IMR-90 (cell line): ENCODE measurements at regions not wholly inside any gene's neighbourhood (a gene's known extent, or its start where the extent isn't known, plus 50 kb on each side); places are given as distances from the start of the nearest gene placed in this dataset.

Source experiments
- ATAC-seq: fragments of 200-7000 bp; cut with Tn5 transposase; 2 replicates; pipeline ENCODE4 v1.9.1; 2020; ENCODE audit warnings: low read depth, mild to moderate bottlenecking, moderate library complexity
- BruUV-seq: library from RNA; stranded (reverse); fragments of 400-500 nt; replicated peaks from 2 replicates; lab custom pipeline; 2021; lab: Mats Ljungman, UMichigan
- CTCF ChIA-PET: fragments of 300-600 bp; formaldehyde crosslinking; extraction: SDS; loops from one replicate; lab custom pipeline; 2021; ENCODE audit warnings: antibody characterized with exemption; lab: Yijun Ruan, JAX
- POLR2A ChIA-PET: fragments of 300-600 bp; sonication (Branson Sonifier 250); formaldehyde crosslinking; loops from one replicate; lab custom pipeline; 2022; ENCODE audit warnings: antibody characterized with exemption; ENCODE audit not compliant: unreplicated experiment; lab: Charles Lee
- DNase-seq: peaks from one replicate; pipeline ENCODE4 v3.0.0; 2013
- H2AFZ ChIP-seq: replicated peaks from 2 replicates; pipeline ENCODE3; 2013; ENCODE audit warnings: low read length, mild to moderate bottlenecking; ENCODE audit not compliant: poor library complexity
- H2AK5ac ChIP-seq: 2 replicates; pipeline ENCODE4 v1.6.1; 2013; ENCODE audit warnings: low read depth, low read length, inconsistent platforms
- H2AK9ac ChIP-seq: replicated peaks from 2 replicates; pipeline ENCODE3; 2013; ENCODE audit warnings: mild to moderate bottlenecking, low read depth, low read length, moderate library complexity; ENCODE audit not compliant: poor library complexity
- H2BK120ac ChIP-seq: 2 replicates; pipeline ENCODE4 v1.6.1; 2013; ENCODE audit warnings: low read depth, low read length, inconsistent platforms
- H2BK15ac ChIP-seq: 3 replicates; pipeline ENCODE4 v1.6.1; 2013; ENCODE audit warnings: low read depth, low read length, inconsistent platforms
- H2BK20ac ChIP-seq: 2 replicates; pipeline ENCODE4 v1.6.1; 2013; ENCODE audit warnings: low read depth, mild to moderate bottlenecking, inconsistent platforms, low read length, moderate library complexity
- H2BK5ac ChIP-seq: 2 replicates; pipeline ENCODE4 v1.6.1; 2013; ENCODE audit warnings: mild to moderate bottlenecking, low read depth, low read length, inconsistent platforms; ENCODE audit not compliant: poor library complexity, severe bottlenecking
- H3K14ac ChIP-seq: replicated peaks from 2 replicates; pipeline ENCODE4 v1.6.1; 2013; ENCODE audit warnings: low read depth, low read length, inconsistent platforms
- H3K18ac ChIP-seq: 2 replicates; pipeline ENCODE4 v1.6.1; 2013; ENCODE audit warnings: low read depth, low read length, control low read depth
- H3K23ac ChIP-seq: 2 replicates; pipeline ENCODE4 v1.6.1; 2013; ENCODE audit warnings: low read depth, low read length, inconsistent platforms
- H3K27ac ChIP-seq: 2 replicates; pipeline ENCODE4 v1.5.1; 2013; ENCODE audit warnings: mild to moderate bottlenecking, control low read depth, low read length; ENCODE audit not compliant: insufficient read depth
- H3K27me3 ChIP-seq: 2 replicates; pipeline ENCODE4 v1.6.1; 2013; ENCODE audit warnings: low read length; ENCODE audit not compliant: control insufficient read depth, insufficient read depth
- H3K36me3 ChIP-seq: 2 replicates; pipeline ENCODE4 v1.6.1; 2013; ENCODE audit warnings: low read length, mixed read lengths; ENCODE audit not compliant: control insufficient read depth, insufficient read depth
- H3K4ac ChIP-seq: 2 replicates; pipeline ENCODE4 v1.6.1; 2013; ENCODE audit warnings: low read depth, low read length, inconsistent platforms
- H3K4me1 ChIP-seq: 2 replicates; pipeline ENCODE4 v1.6.1; 2013; ENCODE audit warnings: low read length, mixed read lengths; ENCODE audit not compliant: control insufficient read depth, insufficient read depth
- H3K4me2 ChIP-seq: 2 replicates; pipeline ENCODE4 v1.6.1; 2013; ENCODE audit warnings: low read depth, mild to moderate bottlenecking, control low read depth, low read length, moderate library complexity
- H3K4me3 ChIP-seq: 2 replicates; pipeline ENCODE4 v1.5.1; 2013; ENCODE audit warnings: low read depth, mild to moderate bottlenecking, control low read depth, low read length, moderate library complexity; ENCODE audit not compliant: insufficient read depth
- H3K56ac ChIP-seq: 2 replicates; pipeline ENCODE4 v1.6.1; 2013; ENCODE audit warnings: low read length, inconsistent platforms; ENCODE audit not compliant: insufficient read depth; ENCODE audit errors: extremely low read depth
- H3K79me1 ChIP-seq, 2 experiments: 2 replicates each; pipeline ENCODE4 v1.6.1; 2013; ENCODE audit warnings: low read length in 2 of 2, inconsistent platforms in 1 of 2, low read depth in 1 of 2
- H3K9ac ChIP-seq: 2 replicates; pipeline ENCODE4 v1.6.1; 2013; ENCODE audit warnings: low read depth, low read length, control low read depth
- H3K9me1 ChIP-seq: 2 replicates; pipeline ENCODE4 v1.6.1; 2013; ENCODE audit warnings: low read length, inconsistent platforms; ENCODE audit not compliant: insufficient read depth
- H3K9me3 ChIP-seq: 2 replicates; pipeline ENCODE4 v1.6.1; 2013; ENCODE audit warnings: low read length; ENCODE audit not compliant: control insufficient read depth, insufficient read depth
- H4K20me1 ChIP-seq: 2 replicates; pipeline ENCODE4 v1.6.1; 2013; ENCODE audit warnings: low read length, inconsistent platforms; ENCODE audit not compliant: insufficient read depth
- H4K5ac ChIP-seq: 2 replicates; pipeline ENCODE4 v1.6.1; 2013; ENCODE audit warnings: mild to moderate bottlenecking, low read depth, low read length, control low read depth
- H4K8ac ChIP-seq, 2 experiments: 2 replicates each; pipeline ENCODE4 v1.6.1; 2013; ENCODE audit warnings: low read depth in 2 of 2, low read length in 2 of 2, control low read depth in 1 of 2, inconsistent platforms in 1 of 2
- H4K91ac ChIP-seq: 2 replicates; pipeline ENCODE4 v1.6.1; 2013; ENCODE audit warnings: low read depth, low read length, inconsistent platforms; ENCODE audit not compliant: insufficient read depth
- BHLHE40 ChIP-seq: fragments of 150-350 bp; IDR thresholded peaks from 2 replicates; pipeline ENCODE4 v1.6.1; 2016; ENCODE audit warnings: mild to moderate bottlenecking, low read depth, low read length
- CEBPB ChIP-seq: IDR thresholded peaks from 2 replicates; pipeline ENCODE4 v1.6.1; 2012; ENCODE audit warnings: low read depth, low read length, improper control_type of control experiment
- CHD1 ChIP-seq: IDR thresholded peaks from 2 replicates; pipeline ENCODE4 v1.6.1; 2012; ENCODE audit warnings: low read depth, low read length, improper control_type of control experiment
- CTCF ChIP-seq: conservative IDR thresholded peaks from 2 replicates; pipeline ENCODE4 v1.5.1; 2012; ENCODE audit warnings: mild to moderate bottlenecking, low read depth, low read length, improper control_type of control experiment
- ELK1 ChIP-seq: fragments of 150-350 bp; IDR thresholded peaks from 2 replicates; pipeline ENCODE4 v1.6.1; 2016; ENCODE audit warnings: low read depth, mild to moderate bottlenecking, low read length, moderate library complexity, borderline replicate concordance
- MAFK ChIP-seq: IDR thresholded peaks from 2 replicates; pipeline ENCODE4 v1.6.1; 2012; ENCODE audit warnings: low read depth, low read length, improper control_type of control experiment
- MAZ ChIP-seq: IDR thresholded peaks from 2 replicates; pipeline ENCODE4 v1.6.1; 2012; ENCODE audit warnings: low read depth, mild to moderate bottlenecking, low read length, improper control_type of control experiment, moderate library complexity, borderline replicate concordance
- MXI1 ChIP-seq: IDR thresholded peaks from 2 replicates; pipeline ENCODE4 v1.6.1; 2012; ENCODE audit warnings: low read depth, mild to moderate bottlenecking, low read length, moderate library complexity, borderline replicate concordance
- NFE2L2 ChIP-seq: fragments of 150-350 bp; IDR thresholded peaks from 2 replicates; pipeline ENCODE4 v1.6.1; 2016; ENCODE audit warnings: low read depth, mild to moderate bottlenecking, low read length
- POLR2A ChIP-seq: IDR thresholded peaks from 2 replicates; pipeline ENCODE4 v1.6.1; 2012; ENCODE audit warnings: mild to moderate bottlenecking, low read depth, low read length
- RAD21 ChIP-seq: IDR thresholded peaks from 2 replicates; pipeline ENCODE4 v1.6.1; 2012; ENCODE audit warnings: low read length, improper control_type of control experiment
- RCOR1 ChIP-seq: IDR thresholded peaks from 2 replicates; pipeline ENCODE4 v1.6.1; 2012; ENCODE audit warnings: mild to moderate bottlenecking, low read length, improper control_type of control experiment; ENCODE audit not compliant: insufficient replicate concordance
- RFX5 ChIP-seq: IDR thresholded peaks from 2 replicates; pipeline ENCODE4 v1.8.0; 2012; ENCODE audit warnings: low read depth, mild to moderate bottlenecking, low read length, moderate library complexity
- SMC3 ChIP-seq: fragments of 150-350 bp; IDR thresholded peaks from 2 replicates; pipeline ENCODE4 v1.6.1; 2016; ENCODE audit warnings: low read depth, mild to moderate bottlenecking, antibody characterized with exemption, low read length, moderate library complexity
- USF2 ChIP-seq: fragments of 150-350 bp; IDR thresholded peaks from 2 replicates; pipeline ENCODE4 v1.6.1; 2017; ENCODE audit warnings: mild to moderate bottlenecking, antibody characterized with exemption, low read length, low read depth
- WGBS, 2 experiments: methylation state at CpG; one replicate each; pipeline versions ENCODE4 v1.1.5 to v1.1.7; 2013; ENCODE audit warnings: missing lambda C conversion rate in 2 of 2; ENCODE audit not compliant: insufficient read length in 1 of 2; ENCODE audit errors: extremely low coverage in 2 of 2; 5-methylcytosine and 5-hydroxymethylcytosine counted together
- dilution Hi-C: fragments of 300-500 bp; cut with HindIII; formaldehyde crosslinking; loops from one replicate; pipeline ENCODE4 v1.14.3; 2018; ENCODE audit warnings: low sequenced_read_pairs; ENCODE audit not compliant: unreplicated experiment
- in situ Hi-C: fragments of 300-500 bp; cut with MboI; formaldehyde crosslinking; loops from 3 replicates; pipeline ENCODE4 v1.14.3; 2019; ENCODE audit warnings: low sequenced_read_pairs, inconsistent platforms, mixed read lengths
- intact Hi-C: fragments of 100-400 bp; cut with micrococcal nuclease; formaldehyde crosslinking; loops from 2 replicates; pipeline ENCODE4 v1.10.0; 2022

GRCh38 chr12:34386016-34386415 lies 363.7 kb downstream of the ALG10 start:
- Histone ChIP-seq H2BK5ac (no peak overlapping the region), H4K5ac (no peak overlapping the region), H3K79me1 (no peaks in the 10 kb centered on the region), H2AFZ (no peak overlapping the region), H2AK9ac (no peak overlapping the region), H3K27me3 (no peaks in the 10 kb centered on the region), H3K14ac (no peak overlapping the region), H2BK15ac (no peak overlapping the region), H3K4me3 (no peak overlapping the region), H4K20me1 (no peaks in the 10 kb centered on the region), H3K9me1 (no peaks in the 10 kb centered on the region), H3K4me2 (no peak overlapping the region), H3K23ac (no peak overlapping the region), H2BK120ac (no peak overlapping the region), H2AK5ac (no peak overlapping the region), H2BK20ac (no peak overlapping the region), H3K27ac (no peak overlapping the region), H4K91ac (no peak overlapping the region), H4K8ac (no peak overlapping the region), H3K18ac (no peak overlapping the region), H3K4ac (no peak overlapping the region), H3K36me3 (no peaks in the 10 kb centered on the region), H3K4me1 (no peaks in the 10 kb centered on the region), H3K9me3 (peaks cover 53% of the 10 kb centered on the region), H3K56ac (no peak overlapping the region), H3K9ac (no peak overlapping the region)
- no TSS peak for BruUV-seq
- TF ChIP-seq CHD1, result no peak
- no peak for TF ChIP-seq RCOR1
- TF ChIP-seq RAD21, result no peak
- TF ChIP-seq MAZ, result no peak
- TF ChIP-seq SMC3, result no peak
- TF ChIP-seq NFE2L2, result no peak
- no peak for TF ChIP-seq CTCF
- TF ChIP-seq RFX5, result no peak
- no peak for TF ChIP-seq MXI1
- TF ChIP-seq ELK1, result no peak
- no peak for TF ChIP-seq CEBPB
- TF ChIP-seq USF2, result no peak
- no peak for TF ChIP-seq POLR2A
- TF ChIP-seq MAFK, result no peak
- TF ChIP-seq BHLHE40, result no peak
- ChIA-PET CTCF (no interaction called here), POLR2A (no interaction called here)
- dilution Hi-C loops, result no loop called here
- in situ Hi-C loops, result no loop called here
- DNase-seq, result no peak
- no peak for ATAC-seq
- WGBS, 2 experiments, result no CpG with 5 or more reads among the region's 13 CpGs
- intact Hi-C loops, result no loop called here
